Spleen (tissue), 7 donors: ENCODE measurements at regions not wholly inside any gene's neighbourhood (a gene's known extent, or its start where the extent isn't known, plus 50 kb on each side); places are given as distances from the start of the nearest gene placed in this dataset.

Experiments
- CTCF ChIP-seq, 11 experiments: fragments of 200-600 bp in 7 of 11; fragments of 450-650 bp in 4 of 11; sonication (generic) in 4 of 11; IDR thresholded peaks in 8 of 11; conservative IDR thresholded peaks in 3 of 11; 1 replicate in 7 of 11; 2 replicates in 4 of 11; pipeline versions ENCODE4 v1.4.0 to v1.8.0; 2016 to 2021; ENCODE audit warnings: antibody characterized with exemption in 11 of 11, inconsistent platforms in 4 of 11, mild to moderate bottlenecking in 1 of 11
- POLR2A ChIP-seq, 3 donors: fragments of 450-650 bp; IDR thresholded peaks; one replicate each; pipeline ENCODE4 v1.5.1; 2017; ENCODE audit warnings: antibody characterized with exemption in 3 of 3, mild to moderate bottlenecking in 1 of 3
- donor health status: DM: no; HTN: no; CAD: no; lungs with moderate emphysema.
- donor health status: DM: no; HTN: no; CAD: no.
- donor health status: DM: no; HTN: no; CAD: no.

- TF ChIP-seq POLR2A (IDR thresholded peaks at IDR 0.05), result no peak
- TF ChIP-seq CTCF (IDR thresholded peaks at IDR 0.05 in 8 of 11, conservative IDR thresholded peaks at IDR 0.05 in 3 of 11), result no peak
Observed at GRCh38 chr2:163119966-163120365, 281.4 kb upstream of the KCNH7 start.
